NK-92 treated with Interleukin-12 subunit alpha and Interleukin-12 subunit beta, amount 100 ng/mL, for 24 hours (cell line): ENCODE measurements at regions not wholly inside any gene's neighbourhood (a gene's known extent, or its start where the extent isn't known, plus 50 kb on each side); places are given as distances from the start of the nearest gene placed in this dataset.

Experiments used
- DNase-seq: peaks from one replicate; lab custom pipeline; 2025; lab: John Stamatoyannopoulos, UW

GRCh38 chr2:225740086-225740485 lies 340.6 kb downstream of the NYAP2 start:
- DNase-seq: no peak

GRCh38 chr2:225739328-225739727 lies 339.8 kb downstream of the NYAP2 start:
- no peak for DNase-seq

- no peak for DNase-seq
Observed at GRCh38 chr2:225738735-225739134, 339.2 kb downstream of the NYAP2 start.

- DNase-seq: no peak
Observed at GRCh38 chr2:225737556-225737955, 338.0 kb downstream of the NYAP2 start.

GRCh38 chr2:225735844-225736243 lies 336.3 kb downstream of the NYAP2 start:
- DNase-seq: no peak

- DNase-seq: no peak
Observed at GRCh38 chr2:225725726-225726125, 326.2 kb downstream of the NYAP2 start.
